ENCODE measurements at regions not wholly inside any gene's neighbourhood (a gene's known extent, or its start where the extent isn't known, plus 50 kb on each side); places are given as distances from the start of the nearest gene placed in this dataset.
"Not testable (repeated sequence)": the region's sequence is repeated elsewhere in the genome, so short reads cannot be mapped to it uniquely, and the experiment has no call there.

- no peak for DNase-seq (ENCODE audit: low spot score)
Measured at GRCh38 chr15:53213336-53213735, 423.2 kb upstream of the ONECUT1 start.

- DNase-seq (ENCODE audit: low spot score): no peak
Measured at GRCh38 chr15:53212785-53213184, 422.6 kb upstream of the ONECUT1 start.

- no peak for DNase-seq (ENCODE audit: low spot score)
Measured at GRCh38 chr15:53210653-53211052, 420.5 kb upstream of the ONECUT1 start.

- DNase-seq (ENCODE audit: low spot score): no peak
Measured at GRCh38 chr15:53209396-53210042, 419.4 kb upstream of the ONECUT1 start.

- no peak for DNase-seq (ENCODE audit: low spot score)
Measured at GRCh38 chr15:53208751-53209150, 418.6 kb upstream of the ONECUT1 start.

DNA sequence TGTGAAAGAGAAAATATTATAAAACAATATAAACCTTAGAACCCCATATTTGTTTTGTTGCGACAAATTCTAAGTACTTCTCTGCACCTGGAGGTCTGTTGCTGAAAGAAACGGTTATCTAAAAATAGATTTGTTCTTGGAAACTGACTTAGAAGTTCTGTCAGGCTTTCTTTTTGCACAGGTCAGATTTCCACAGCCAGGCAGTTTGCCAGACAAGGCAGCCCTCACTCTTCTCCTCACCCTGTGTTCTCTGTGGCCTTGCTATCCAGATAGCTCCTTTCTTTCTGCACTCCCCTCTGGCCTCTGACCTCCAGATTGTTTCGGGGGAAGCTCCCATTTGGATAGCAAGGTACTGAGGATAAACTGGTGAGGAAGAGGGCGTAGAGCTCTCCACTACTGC is 413.3 kb upstream of the ONECUT1 start:
- DNase-seq (ENCODE audit: low spot score): no peak

- DNase-seq (ENCODE audit: low spot score): no peak
Measured at GRCh38 chr15:53202876-53203275, 412.7 kb upstream of the ONECUT1 start.

DNA sequence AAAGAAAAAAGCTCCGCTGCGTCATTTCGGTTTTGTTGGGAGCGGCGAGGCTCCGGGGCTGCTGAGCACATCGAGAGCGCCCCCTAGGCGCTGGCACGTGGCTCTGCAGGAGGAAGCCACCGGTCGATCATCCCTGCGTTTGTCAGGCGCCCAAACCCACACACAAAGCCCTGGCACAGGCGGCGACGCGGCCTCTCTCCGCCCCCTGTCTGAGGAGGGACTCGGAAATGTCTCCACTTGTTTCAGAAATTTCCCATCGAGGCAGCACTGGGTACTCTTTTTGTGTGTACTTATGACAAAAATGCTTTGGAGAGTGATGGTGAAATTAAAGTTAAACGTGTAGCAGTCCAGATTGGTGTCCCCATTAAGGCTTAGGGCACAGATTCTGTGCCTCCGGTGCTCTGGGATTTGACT is 407.3 kb upstream of the ONECUT1 start:
- peak; percentile 14 for DNase-seq (ENCODE audit: low spot score)

DNA sequence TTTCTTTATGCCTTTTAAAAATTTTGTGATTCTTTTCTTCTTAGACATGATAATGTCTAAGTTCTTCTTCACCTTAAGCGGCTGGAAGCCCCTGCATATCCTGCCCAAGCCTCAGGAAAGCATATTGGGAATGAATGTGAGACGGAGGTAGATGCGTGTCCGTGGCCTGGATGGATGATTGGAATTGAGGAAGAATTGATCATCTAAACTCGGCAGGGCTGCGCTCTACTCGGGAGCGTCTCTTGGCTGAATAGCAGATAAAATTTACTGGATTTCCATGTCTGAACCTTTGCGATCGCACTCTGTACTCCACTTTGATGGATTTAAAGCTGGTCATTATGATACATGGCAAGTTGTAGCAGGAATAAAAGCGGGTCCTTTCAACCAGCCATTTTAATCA is 406.7 kb upstream of the ONECUT1 start:
- DNase-seq (ENCODE audit: low spot score): no peak

DNA sequence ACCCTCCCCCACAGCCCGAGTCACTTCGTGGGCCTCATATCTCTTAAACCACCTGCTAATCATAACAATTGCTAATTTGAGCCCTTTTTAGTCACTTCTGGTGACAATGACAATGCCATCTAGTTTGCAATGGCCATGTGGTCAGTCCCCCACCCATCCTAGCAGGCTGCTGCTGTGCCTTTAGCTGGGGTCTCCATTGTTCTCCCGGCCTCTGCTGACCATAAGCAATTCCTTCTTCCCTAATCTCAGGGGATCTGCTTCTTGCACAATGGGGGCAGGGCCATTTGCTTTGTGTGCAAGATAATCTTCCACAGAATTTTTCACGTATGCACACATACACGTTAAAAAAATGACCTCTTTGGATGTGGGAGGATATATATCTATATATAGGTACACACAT is 406.1 kb upstream of the ONECUT1 start:
- DNase-seq (ENCODE audit: low spot score): no peak

DNA sequence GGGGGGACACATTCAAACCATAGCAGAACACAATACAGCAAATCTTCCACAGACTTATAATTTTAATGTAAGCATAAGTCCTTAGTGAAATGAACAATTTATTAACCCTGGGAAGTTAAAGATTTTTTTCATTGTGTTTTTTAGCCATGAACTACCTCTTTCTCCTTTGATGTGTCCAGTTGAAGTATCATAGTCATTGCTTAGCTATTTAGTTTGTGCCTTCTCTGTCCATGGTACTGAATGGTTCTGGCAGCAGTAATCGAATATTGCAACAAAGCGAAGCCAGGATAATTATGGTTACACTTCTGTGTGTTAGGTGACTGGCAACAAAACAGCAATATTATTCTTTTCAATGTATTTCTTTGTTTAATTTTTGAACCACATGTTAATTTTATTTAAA is 403.0 kb upstream of the ONECUT1 start:
- DNase-seq (ENCODE audit: low spot score): peak; percentile 4

DNA sequence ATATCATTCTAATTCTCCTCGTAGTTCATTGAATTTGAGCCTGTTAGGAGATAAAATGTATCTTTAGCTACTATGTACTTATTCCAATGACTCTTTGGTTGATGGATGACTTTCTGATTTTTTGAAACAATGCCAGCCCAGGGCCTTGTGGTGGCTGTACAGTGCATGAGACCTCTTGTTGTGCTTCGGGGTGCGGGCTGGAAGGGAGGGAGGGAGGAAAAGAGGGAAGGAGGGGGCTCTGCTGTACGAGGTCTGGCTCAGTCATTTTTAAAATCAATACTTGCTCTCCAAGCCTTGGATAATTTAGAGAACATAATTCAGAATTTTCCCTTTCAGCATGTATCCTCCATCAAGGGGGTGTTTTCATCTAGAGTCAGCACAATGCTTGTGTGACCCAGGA is 399.7 kb upstream of the ONECUT1 start:
- no peak for DNase-seq (ENCODE audit: low spot score)

GRCh38 chr15:53183449-53183848 is 393.3 kb upstream of the ONECUT1 start:
- DNase-seq (ENCODE audit: low spot score): not testable (repeated sequence)

DNA sequence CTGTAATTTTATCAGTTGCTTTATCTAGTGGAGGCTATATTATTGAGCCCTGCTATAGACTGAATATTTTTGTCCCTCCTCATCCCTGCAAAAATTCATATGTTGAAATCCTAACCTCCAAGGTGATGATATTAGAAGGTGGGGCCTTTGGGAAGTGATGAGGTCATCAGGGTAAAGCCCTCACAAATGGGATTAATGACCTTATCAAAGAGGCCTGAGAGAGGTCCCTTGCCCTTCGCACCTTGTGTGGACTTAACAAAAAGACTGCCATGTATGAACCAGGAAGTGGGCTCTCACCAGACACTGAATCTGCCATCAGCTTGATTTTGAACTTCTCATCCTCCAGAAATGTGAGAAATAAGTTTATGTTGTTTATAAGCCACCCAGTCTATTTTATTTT is 381.4 kb upstream of the ONECUT1 start:
- no peak for DNase-seq (ENCODE audit: low spot score)

- DNase-seq (ENCODE audit: low spot score): no peak
Measured at GRCh38 chr15:53166684-53167201, 376.6 kb upstream of the ONECUT1 start.

- no peak for DNase-seq (ENCODE audit: low spot score)
Measured at GRCh38 chr15:53165988-53166683, 376.0 kb upstream of the ONECUT1 start.

DNA sequence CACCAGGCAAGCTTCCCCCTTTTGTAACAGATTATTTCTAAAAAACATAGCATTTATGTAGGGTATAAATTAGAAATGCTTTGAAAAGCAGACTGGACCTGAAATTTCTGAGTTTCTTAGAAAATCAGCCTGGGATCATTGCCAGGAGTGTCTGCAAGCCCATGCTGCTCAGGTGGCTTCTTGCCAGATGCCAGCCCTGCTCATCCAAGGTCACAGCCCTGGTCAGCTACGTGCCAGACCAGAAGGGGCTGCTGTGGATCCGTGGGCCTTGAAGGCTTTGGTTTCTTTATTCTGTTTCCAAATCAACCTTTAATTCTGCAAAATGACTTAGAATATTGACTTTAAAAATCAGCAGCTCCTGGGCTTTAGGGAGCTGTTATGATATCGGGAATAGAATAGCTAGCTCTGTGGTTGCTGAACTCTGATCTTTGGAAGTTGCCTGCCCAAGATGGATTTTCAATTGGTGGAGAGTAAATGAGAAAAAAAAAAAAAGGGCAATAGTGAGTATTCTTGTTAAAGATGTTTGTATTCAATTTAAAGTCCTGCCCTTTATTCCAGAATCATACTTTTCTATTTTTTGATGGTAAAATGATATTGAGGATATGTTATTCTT is 370.1 kb upstream of the ONECUT1 start:
- DNase-seq (ENCODE audit: low spot score): no peak

DNA sequence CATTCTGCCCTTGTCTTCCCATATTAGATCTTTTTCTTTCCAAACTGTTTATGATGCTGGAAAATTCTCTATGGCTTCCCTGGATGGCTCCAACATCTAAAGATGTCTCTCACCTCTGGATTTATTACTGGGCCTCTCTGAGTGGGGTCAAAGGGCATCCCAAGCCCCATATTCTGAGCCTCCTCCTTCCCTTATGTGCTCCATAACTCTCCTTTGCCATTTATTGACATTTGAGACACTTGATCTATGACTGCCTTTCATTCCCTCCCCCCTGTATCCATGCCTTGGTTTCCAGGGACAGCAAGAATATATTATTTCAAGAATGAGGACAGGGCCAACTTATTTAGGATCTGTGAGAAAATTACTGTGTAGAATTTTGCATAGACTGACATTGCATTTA is 369.3 kb upstream of the ONECUT1 start:
- no peak for DNase-seq (ENCODE audit: low spot score)

DNA sequence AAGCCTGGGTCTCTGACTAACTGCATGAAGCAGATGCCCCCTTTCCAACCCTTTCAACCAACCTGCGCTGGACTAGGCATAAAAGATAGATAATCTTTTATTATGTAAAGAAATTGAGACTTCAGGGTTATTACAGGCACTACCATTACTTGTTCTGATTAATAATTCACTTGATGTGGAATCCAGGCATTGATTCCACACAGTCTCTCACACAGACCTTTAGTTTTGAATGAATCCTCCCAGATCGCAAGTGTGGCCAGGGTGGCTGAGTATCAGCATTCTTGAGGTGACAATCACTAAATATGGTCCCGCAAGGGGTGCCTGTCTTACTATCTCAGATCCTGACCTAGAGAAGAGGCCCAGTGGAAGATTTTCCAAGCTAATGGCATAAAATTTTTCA is 368.9 kb upstream of the ONECUT1 start:
- no peak for DNase-seq (ENCODE audit: low spot score)

GRCh38 chr15:53133255-53133850 is 343.2 kb upstream of the ONECUT1 start:
- DNase-seq (ENCODE audit: low spot score): no peak

- DNase-seq (ENCODE audit: low spot score): no peak
Measured at GRCh38 chr15:53130943-53131342, 340.8 kb upstream of the ONECUT1 start.

DNA sequence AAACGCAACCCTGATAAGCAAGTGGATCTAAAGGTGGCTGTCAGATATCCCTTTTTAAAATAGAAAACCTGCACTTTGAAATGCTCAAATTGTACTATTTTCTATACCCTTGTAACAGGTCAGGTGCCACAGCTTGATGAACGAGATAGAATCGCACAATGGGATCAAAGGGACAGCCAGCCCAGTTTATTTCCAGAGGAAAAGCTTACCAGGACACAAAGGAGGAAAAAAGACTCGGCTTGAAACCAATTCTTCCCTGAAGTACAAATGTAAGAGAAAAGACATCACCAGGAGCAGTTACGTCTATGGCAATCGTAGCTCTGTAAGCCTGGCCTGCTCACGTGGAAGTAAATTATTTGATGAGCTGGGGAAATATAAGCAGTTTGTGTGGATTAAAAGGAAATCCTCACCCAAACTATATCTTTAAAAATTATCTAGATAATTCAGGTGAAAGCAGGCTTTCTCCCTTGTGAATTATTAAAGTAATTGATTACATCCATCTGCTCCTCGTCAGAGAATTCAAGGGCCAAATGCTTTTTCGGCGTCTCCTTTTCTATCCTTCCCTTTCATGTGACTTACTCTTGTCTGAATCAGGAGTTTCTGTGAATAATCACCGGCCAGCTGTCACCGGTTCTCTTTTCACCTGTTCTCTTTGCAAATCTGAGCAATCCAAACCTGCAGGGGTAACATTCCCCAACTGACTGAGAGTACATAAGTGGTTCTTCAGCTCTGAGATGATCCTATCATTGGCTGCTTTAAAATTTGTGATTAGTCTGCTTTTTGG is 339.2 kb upstream of the ONECUT1 start:
- no peak for DNase-seq (ENCODE audit: low spot score)
